Spleen (tissue), 11 donors: ENCODE measurements at regions not wholly inside any gene's neighbourhood (a gene's known extent, or its start where the extent isn't known, plus 50 kb on each side); places are given as distances from the start of the nearest gene placed in this dataset.

ENCODE experiments used
- DNase-seq: peaks from one replicate; pipeline ENCODE4 v3.0.0-alpha.2; 2020
- H3K27ac ChIP-seq, 8 donors: fragments of 200-600 bp; sonication (generic) in 7 of 8; 1 replicate in 4 of 8; 2 replicates in 4 of 8; pipeline versions ENCODE4 v1.5.0 to v1.8.0; 2016 to 2021; ENCODE audit warnings: inconsistent platforms in 4 of 8, mild to moderate bottlenecking in 4 of 8, moderate library complexity in 1 of 8
- H3K27me3 ChIP-seq, 7 donors: fragments of 200-600 bp; sonication (generic) in 6 of 7; replicated peaks in 1 of 7; 1 replicate in 4 of 7; 2 replicates in 3 of 7; pipeline versions ENCODE4 v1.5.0 to v1.8.0; 2016 to 2021; ENCODE audit warnings: inconsistent platforms in 3 of 7, mild to moderate bottlenecking in 1 of 7
- H3K36me3 ChIP-seq, 6 donors: fragments of 200-600 bp; sonication (generic) in 5 of 6; 1 replicate in 4 of 6; 2 replicates in 2 of 6; pipeline versions ENCODE4 v1.5.0 to v1.8.0; 2016 to 2021; ENCODE audit warnings: inconsistent platforms in 2 of 6
- H3K4me1 ChIP-seq, 6 donors: fragments of 200-600 bp; sonication (generic) in 5 of 6; 1 replicate in 3 of 6; 2 replicates in 3 of 6; pipeline versions ENCODE4 v1.5.0 to v1.8.0; 2016 to 2021; ENCODE audit warnings: inconsistent platforms in 3 of 6
- H3K4me3 ChIP-seq, 8 donors: fragments of 200-600 bp; sonication (generic) in 7 of 8; 1 replicate in 4 of 8; 2 replicates in 4 of 8; pipeline versions ENCODE4 v1.5.0 to v1.8.0; 2016 to 2021; ENCODE audit warnings: inconsistent platforms in 4 of 8, mild to moderate bottlenecking in 4 of 8, moderate library complexity in 2 of 8
- H3K9me3 ChIP-seq, 8 donors: fragments of 200-600 bp; sonication (generic) in 7 of 8; 1 replicate in 4 of 8; 2 replicates in 4 of 8; pipeline versions ENCODE4 v1.5.0 to v1.8.0; 2016 to 2021; ENCODE audit warnings: inconsistent platforms in 4 of 8
- CTCF ChIP-seq, 11 experiments: fragments of 200-600 bp in 7 of 11; fragments of 450-650 bp in 4 of 11; sonication (generic) in 4 of 11; IDR thresholded peaks in 8 of 11; conservative IDR thresholded peaks in 3 of 11; 1 replicate in 7 of 11; 2 replicates in 4 of 11; pipeline versions ENCODE4 v1.4.0 to v1.8.0; 2016 to 2021; ENCODE audit warnings: antibody characterized with exemption in 11 of 11, inconsistent platforms in 4 of 11, mild to moderate bottlenecking in 1 of 11
- POLR2A ChIP-seq, 3 donors: fragments of 450-650 bp; IDR thresholded peaks; one replicate each; pipeline ENCODE4 v1.5.1; 2017; ENCODE audit warnings: antibody characterized with exemption in 3 of 3, mild to moderate bottlenecking in 1 of 3
- POLR2AphosphoS5 ChIP-seq, 3 donors: sonication (generic); formaldehyde crosslinking; IDR thresholded peaks; one replicate each; pipeline ENCODE4 v1.5.1; 2017; ENCODE audit warnings: antibody characterized with exemption in 3 of 3
- WGBS, 5 donors: extraction: QIAGEN DNeasy Blood & Tissue Kit in 3 of 5; methylation state at CpG; one replicate each; pipeline versions ENCODE4 v1.1.5 to v1.1.7; 2013 to 2018; 5-methylcytosine and 5-hydroxymethylcytosine counted together
- intact Hi-C: fragments of 100-400 bp; cut with DNase I; formaldehyde crosslinking; loops from one replicate; pipeline ENCODE4 v1.15.0; 2023; ENCODE audit warnings: low total_unique reads
- donor health status: healthy with polysubstance abuse.
- donor health status: DM: no; HTN: no; CAD: no; lungs with moderate emphysema.
- donor health status: DM: no; HTN: no; CAD: no.
- donor health status: Bipolar disorder and iron deficiency.
- donor health status: healthy.
- donor health status: DM: no; HTN: no; CAD: no.
- donor health status: DM: yes; HTN: yes; CAD: no.

- intact Hi-C loops, result no loop called here
- DNase-seq, result no peak
- Histone ChIP-seq H3K36me3 (no peaks in the 10 kb centered on the region), H3K4me3 (no peak overlapping the region), H3K27me3 (no peaks in the 10 kb centered on the region), H3K27ac (no peak overlapping the region), H3K9me3 (peaks cover 0 to 5% (median 0%) of the 10 kb centered on the region in 8 donors), H3K4me1 (peaks cover 0 to 17% (median 7%) of the 10 kb centered on the region in 6 donors)
- 51 to 69% (median 56%) methylated on average over 8 to 10 of the region's 10 CpGs for WGBS, 5 donors
- TF ChIP-seq CTCF (IDR thresholded peaks at IDR 0.05 in 8 of 11, conservative IDR thresholded peaks at IDR 0.05 in 3 of 11), result no peak
- no peak for TF ChIP-seq POLR2AphosphoS5 (IDR thresholded peaks at IDR 0.05)
- no peak for TF ChIP-seq POLR2A (IDR thresholded peaks at IDR 0.05)
These were observed 120.2 kb upstream of the MLN start for GRCh38 chr6:33923857-33924514.

- H3K27me3 ChIP-seq, result no peaks in the 10 kb centered on the region
- intact Hi-C loops, result no loop called here
- H3K4me1 ChIP-seq, result peaks cover 0 to 17% (median 7%) of the 10 kb centered on the region in 6 donors
- H3K27ac ChIP-seq, result no peak overlapping the region
- H3K36me3 ChIP-seq, result no peaks in the 10 kb centered on the region
- H3K9me3 ChIP-seq, result no peaks in the 10 kb centered on the region
- no peak for DNase-seq
- TF ChIP-seq CTCF (IDR thresholded peaks at IDR 0.05 in 8 of 11, conservative IDR thresholded peaks at IDR 0.05 in 3 of 11) (no peak), POLR2A (IDR thresholded peaks at IDR 0.05) (no peak), POLR2AphosphoS5 (IDR thresholded peaks at IDR 0.05) (no peak)
- H3K4me3 ChIP-seq, result no peak overlapping the region
- 81 to 90% (median 83%) methylated on average over 5 of the region's 5 CpGs for WGBS, 5 donors
These were observed 117.9 kb upstream of the MLN start for GRCh38 chr6:33921745-33922144.

- no peaks in the 10 kb centered on the region for H3K27me3 ChIP-seq
- no peaks in the 10 kb centered on the region for H3K9me3 ChIP-seq
- no peaks in the 10 kb centered on the region for H3K36me3 ChIP-seq
- TF ChIP-seq CTCF (IDR thresholded peaks at IDR 0.05 in 8 of 11, conservative IDR thresholded peaks at IDR 0.05 in 3 of 11) (no peak), POLR2A (IDR thresholded peaks at IDR 0.05) (no peak)
- no peak for DNase-seq
- intact Hi-C loops, result no loop called here
- no peak overlapping the region for H3K4me3 ChIP-seq
- H3K27ac ChIP-seq, result no peak overlapping the region
- peaks cover 0 to 26% (median 15%) of the 10 kb centered on the region in 6 donors for H3K4me1 ChIP-seq
- 85 to 92% (median 90%) methylated on average over 2 to 8 of the region's 8 CpGs for WGBS, 5 donors
These were observed 114.4 kb upstream of the MLN start for GRCh38 chr6:33918175-33918695.

- TF ChIP-seq POLR2AphosphoS5 (IDR thresholded peaks at IDR 0.05) (no peak), CTCF (IDR thresholded peaks at IDR 0.05 in 8 of 11, conservative IDR thresholded peaks at IDR 0.05 in 3 of 11) (no peak), POLR2A (IDR thresholded peaks at IDR 0.05) (no peak)
- WGBS, 5 donors, result 33 to 52% (median 44%) methylated on average over 3 of the region's 3 CpGs
- no peak overlapping the region for H3K27ac ChIP-seq
- H3K4me1 ChIP-seq, result peaks cover 0 to 29% (median 15%) of the 10 kb centered on the region in 6 donors
- H3K36me3 ChIP-seq, result no peaks in the 10 kb centered on the region
- peak overlapping the region in 1 of 8 donors; percentile 0 for H3K4me3 ChIP-seq
- no peak for DNase-seq
- intact Hi-C loops, result no loop called here
- no peaks in the 10 kb centered on the region for H3K27me3 ChIP-seq
- no peaks in the 10 kb centered on the region for H3K9me3 ChIP-seq
These were observed 111.3 kb upstream of the MLN start for GRCh38 chr6:33915134-33915533.
